ENCODE measurements at regions not wholly inside any gene's neighbourhood (a gene's known extent, or its start where the extent isn't known, plus 50 kb on each side); places are given as distances from the start of the nearest gene placed in this dataset.

DNA sequence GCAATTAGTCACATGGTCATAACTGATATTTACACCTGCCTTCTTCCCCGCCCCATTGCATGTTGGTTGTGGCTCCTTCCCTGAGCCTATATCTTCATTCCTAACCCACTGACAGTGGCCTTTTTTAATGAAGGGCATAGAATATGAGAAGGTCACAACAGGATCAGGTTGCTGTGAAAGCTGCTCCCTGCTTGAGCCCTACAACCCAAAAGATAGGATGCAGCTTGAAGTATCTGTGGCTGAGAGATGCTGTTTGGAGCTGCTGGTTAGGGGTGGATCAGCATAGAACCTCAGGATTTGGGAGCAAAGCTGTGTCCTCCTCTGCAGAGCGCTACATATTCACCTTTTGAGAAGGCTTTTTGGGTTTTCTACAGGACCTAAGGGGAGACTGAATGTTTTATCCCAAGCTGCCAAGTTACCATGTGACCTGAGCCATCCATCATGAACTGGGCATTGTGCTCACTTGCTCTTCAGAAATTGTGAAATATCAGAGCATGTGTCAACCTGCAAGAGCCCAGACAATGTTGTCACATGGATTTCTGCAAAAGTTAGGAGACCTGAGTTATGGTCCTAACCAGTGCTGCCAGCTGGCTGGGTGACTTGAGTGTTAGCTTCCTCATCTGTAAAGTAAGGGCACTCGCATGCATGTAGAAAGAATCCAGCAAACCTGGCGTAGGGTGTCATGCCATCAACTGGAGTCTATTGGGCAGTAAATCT, 49.8 kb upstream of the ARL8B start:
- Mint-ChIP-seq H3K27me3 (peaks cover 16% of the 10 kb centered on the region), H3K27ac (no peak overlapping the region), H3K36me3 (ENCODE audit: low read depth) (no peaks in the 10 kb centered on the region), H3K9me3 (no peaks in the 10 kb centered on the region), H3K4me3 (no peak overlapping the region), H3K4me1 (no peaks in the 10 kb centered on the region)
- POLR2A ChIA-PET: no interaction called here
- DNase-seq: no peak
- CTCF ChIA-PET: interaction anchor here (1.1 to 1.6 kb wide), 2 partner anchors 11 to 361 kb away, joined by 3 read pairs; no protein-coding TSS in a partner anchor

All from activated CD4-positive, alpha-beta T cell treated with anti-CD3 and anti-CD28 coated beads, Interleukin-2, amount 10 ng/mL, durations not matched to agents 7 days and 5 days (primary cell).